Heart left ventricle (tissue), 16 donors: ENCODE measurements at regions not wholly inside any gene's neighbourhood (a gene's known extent, or its start where the extent isn't known, plus 50 kb on each side); places are given as distances from the start of the nearest gene placed in this dataset.

Experiments used
- ATAC-seq, 4 donors: fragments of 200-7000 bp; cut with Tn5 transposase; one replicate each; pipeline ENCODE4 v1.9.1; 2020 to 2022; ENCODE audit warnings: moderate library complexity in 4 of 4, mild to moderate bottlenecking in 3 of 4, moderate number of reproducible peaks in 1 of 4
- DNase-seq, 5 donors: peaks; one replicate each; pipeline ENCODE4 v3.0.0-alpha.2; 2020
- H3K27ac ChIP-seq, 12 donors: fragments of 200-600 bp; sonication (generic) in 4 of 12; one replicate each; pipeline versions ENCODE4 v1.5.0 to v1.8.0; 2016 to 2022; ENCODE audit warnings: mild to moderate bottlenecking in 2 of 12
- H3K27me3 ChIP-seq, 9 donors: fragments of 200-600 bp; sonication (generic) in 2 of 9; one replicate each; pipeline versions ENCODE4 v1.5.1 to v1.8.0; 2016 to 2022; ENCODE audit warnings: mild to moderate bottlenecking in 3 of 9
- H3K36me3 ChIP-seq, 9 donors: fragments of 200-600 bp; sonication (generic) in 2 of 9; one replicate each; pipeline versions ENCODE4 v1.5.0 to v1.8.0; 2018 to 2022; ENCODE audit warnings: mild to moderate bottlenecking in 2 of 9
- H3K4me1 ChIP-seq, 12 donors: fragments of 200-600 bp; sonication (generic) in 4 of 12; one replicate each; pipeline versions ENCODE4 v1.5.0 to v1.8.0; 2016 to 2022; ENCODE audit warnings: mild to moderate bottlenecking in 3 of 12
- H3K4me3 ChIP-seq, 12 donors: fragments of 200-600 bp; sonication (generic) in 4 of 12; one replicate each; pipeline versions ENCODE4 v1.5.0 to v1.8.0; 2017 to 2022; ENCODE audit warnings: mild to moderate bottlenecking in 9 of 12, moderate library complexity in 4 of 12
- H3K9me3 ChIP-seq, 12 donors: fragments of 200-600 bp; sonication (generic) in 4 of 12; one replicate each; pipeline versions ENCODE4 v1.5.0 to v1.8.0; 2016 to 2022; ENCODE audit warnings: mild to moderate bottlenecking in 1 of 12
- CTCF ChIP-seq, 12 donors: fragments of 200-600 bp; sonication (generic) in 4 of 12; IDR thresholded peaks; one replicate each; pipeline versions ENCODE4 v1.5.0 to v1.8.0; 2018 to 2022; ENCODE audit warnings: antibody characterized with exemption in 12 of 12, mild to moderate bottlenecking in 5 of 12
- POLR2A ChIP-seq, 2 donors: fragments of 450-650 bp; IDR thresholded peaks; one replicate each; pipeline ENCODE4 v1.6.1; 2017; ENCODE audit warnings: antibody characterized with exemption in 2 of 2, mild to moderate bottlenecking in 2 of 2, moderate library complexity in 2 of 2
- WGBS, 4 donors: extraction: QIAGEN DNeasy Blood & Tissue Kit in 2 of 4; methylation state at CpG; one replicate each; pipeline versions ENCODE4 v1.1.5 to v1.1.7; 2013 to 2018; 5-methylcytosine and 5-hydroxymethylcytosine counted together
- intact Hi-C, 10 donors: fragments of 100-400 bp; cut with DNase I; formaldehyde crosslinking; loops; one replicate each; pipeline versions ENCODE4 v1.11.1 to v1.14.2; 2022
- donor health status: ischemic (EF 13 %, LVEDD 7.1; RV severe dilation, severe dysfunction).
- donor health status: healthy with polysubstance abuse.
- donor health status: DM: no; HTN: yes; CAD: no.
- donor health status: DM: no; HTN: no; CAD: no.
- donor health status: ischemic (EF 25% LVEDD 6.9; RV normal size, moderate dysfunction).
- donor health status: ischemic (EF 25% LVEDD 5.7; RV mildly dilated, moderate dysfunction).
- donor health status: healthy.
- donor health status: DM: yes; HTN: yes; CAD: no.
- donor health status: ischemic (EF 35%, LVEDD 5.7; RV mildly dilated, moderate dysfunction).
- donor health status: nonischemic (EF 11% LVEDD 7.7; RV severe dilation, severe dysfunction).
- donor health status: DM: yes; HTN: yes; CAD: no.
- donor health status: PGD.
- donor health status: ischemic (EF 29% LVEDD 5.4; RV normal size, mild dysfunction).
- donor health status: nonischemic (EF 23%, LVEDD 6.1; RV moderate dilation, normal function).

GRCh38 chr4:83179205-83179604, 64.7 kb upstream of the PLAC8 start:
- no peak for DNase-seq
- intact Hi-C loops, result no loop called here
- Histone ChIP-seq H3K27me3 (no peaks in the 10 kb centered on the region), H3K9me3 (no peaks in the 10 kb centered on the region), H3K4me3 (no peak overlapping the region), H3K36me3 (no peaks in the 10 kb centered on the region), H3K4me1 (peaks cover 0 to 9% (median 0%) of the 10 kb centered on the region in 12 donors), H3K27ac (no peak overlapping the region)
- TF ChIP-seq CTCF (IDR thresholded peaks at IDR 0.05) (no peak), POLR2A (IDR thresholded peaks at IDR 0.05) (no peak)
- no peak for ATAC-seq
- 0 to 75% (median 44%) methylated on average over 2 of the region's 2 CpGs for WGBS, 4 donors

GRCh38 chr4:83178029-83178428, 63.5 kb upstream of the PLAC8 start:
- DNase-seq, result no peak
- WGBS, 4 donors, result 45 to 68% (median 48%) methylated on average over 2 of the region's 2 CpGs
- Histone ChIP-seq H3K9me3 (no peaks in the 10 kb centered on the region), H3K4me3 (no peak overlapping the region), H3K36me3 (no peaks in the 10 kb centered on the region), H3K27me3 (no peaks in the 10 kb centered on the region), H3K27ac (no peak overlapping the region), H3K4me1 (peaks cover 0 to 9% (median 0%) of the 10 kb centered on the region in 12 donors)
- intact Hi-C loops, result no loop called here
- TF ChIP-seq CTCF (IDR thresholded peaks at IDR 0.05), result no peak
- no peak for TF ChIP-seq POLR2A (IDR thresholded peaks at IDR 0.05)
- no peak for ATAC-seq

GRCh38 chr4:83177182-83177581, 62.7 kb upstream of the PLAC8 start:
- ATAC-seq, result no peak
- WGBS, 4 donors, result 0% methylated on average over 1 of the region's 1 CpG
- no peak for DNase-seq
- Histone ChIP-seq H3K36me3 (no peaks in the 10 kb centered on the region), H3K27ac (no peak overlapping the region), H3K9me3 (no peaks in the 10 kb centered on the region), H3K4me1 (peaks cover 0 to 15% (median 0%) of the 10 kb centered on the region in 12 donors), H3K27me3 (no peaks in the 10 kb centered on the region), H3K4me3 (no peak overlapping the region)
- intact Hi-C loops, result no loop called here
- TF ChIP-seq CTCF (IDR thresholded peaks at IDR 0.05) (no peak), POLR2A (IDR thresholded peaks at IDR 0.05) (no peak)

GRCh38 chr4:83174844-83175414, 60.4 kb upstream of the PLAC8 start:
- no peak overlapping the region for H3K27ac ChIP-seq
- no peak for ATAC-seq
- 82 to 85% (median 83%) methylated on average over 4 of the region's 4 CpGs for WGBS, 4 donors
- H3K9me3 ChIP-seq, result no peaks in the 10 kb centered on the region
- H3K36me3 ChIP-seq, result no peaks in the 10 kb centered on the region
- intact Hi-C loops, result no loop called here
- H3K4me3 ChIP-seq, result no peak overlapping the region
- no peak for DNase-seq
- H3K4me1 ChIP-seq, result peaks cover 0 to 21% (median 0%) of the 10 kb centered on the region in 12 donors
- TF ChIP-seq POLR2A (IDR thresholded peaks at IDR 0.05) (no peak), CTCF (IDR thresholded peaks at IDR 0.05) (no peak)
- no peaks in the 10 kb centered on the region for H3K27me3 ChIP-seq
